ENCODE measurements at regions not wholly inside any gene's neighbourhood (a gene's known extent, or its start where the extent isn't known, plus 50 kb on each side); places are given as distances from the start of the nearest gene placed in this dataset.
A peak's percentile ranks its signal among the peaks of the same experiment; 100 is the strongest.
"Not testable (repeated sequence)": the region's sequence is repeated elsewhere in the genome, so short reads cannot be mapped to it uniquely, and the experiment has no call there.

DNA sequence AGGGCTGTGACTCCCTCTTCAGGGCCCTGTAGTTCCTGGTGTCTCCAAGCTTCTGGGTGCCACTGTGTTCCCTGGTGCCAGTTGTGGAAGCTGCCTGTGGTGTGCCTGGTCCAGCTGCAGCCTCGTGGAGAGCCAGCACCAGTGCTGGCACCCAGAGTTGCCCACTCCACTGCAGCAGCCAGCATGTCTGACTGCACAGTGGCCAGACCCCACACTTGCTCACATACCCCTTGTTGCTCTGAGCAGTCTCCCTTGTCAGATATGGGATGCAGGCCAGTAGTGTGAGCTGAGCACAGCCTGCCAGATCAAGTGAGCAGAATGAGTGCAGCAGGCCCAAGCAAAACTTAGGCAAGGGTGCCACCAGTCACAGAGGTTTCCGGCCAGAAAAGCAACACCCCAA lies 108.6 kb downstream of the ZMAT1 start:
- no peak overlapping the region for H3K27ac Mint-ChIP-seq
- no peaks in the 10 kb centered on the region for H3K9me3 Mint-ChIP-seq
- H3K27me3 Mint-ChIP-seq (ENCODE audit: low read depth): no peaks in the 10 kb centered on the region
- no peak for DNase-seq (ENCODE audit: low spot score)
- no peaks in the 10 kb centered on the region for H3K4me1 Mint-ChIP-seq (ENCODE audit: low read depth)
- no peak overlapping the region for H3K4me3 Mint-ChIP-seq
- H3K36me3 Mint-ChIP-seq (ENCODE audit: low read depth): no peaks in the 10 kb centered on the region

- not testable (repeated sequence) for DNase-seq (ENCODE audit: low spot score); H3K4me1 Mint-ChIP-seq (ENCODE audit: low read depth); H3K36me3 Mint-ChIP-seq (ENCODE audit: low read depth); H3K27me3 Mint-ChIP-seq (ENCODE audit: low read depth); H3K9me3 Mint-ChIP-seq; H3K4me3 Mint-ChIP-seq; H3K27ac Mint-ChIP-seq
These were observed 114.1 kb downstream of the ZMAT1 start for GRCh38 chrX:101817739-101818138.

DNA sequence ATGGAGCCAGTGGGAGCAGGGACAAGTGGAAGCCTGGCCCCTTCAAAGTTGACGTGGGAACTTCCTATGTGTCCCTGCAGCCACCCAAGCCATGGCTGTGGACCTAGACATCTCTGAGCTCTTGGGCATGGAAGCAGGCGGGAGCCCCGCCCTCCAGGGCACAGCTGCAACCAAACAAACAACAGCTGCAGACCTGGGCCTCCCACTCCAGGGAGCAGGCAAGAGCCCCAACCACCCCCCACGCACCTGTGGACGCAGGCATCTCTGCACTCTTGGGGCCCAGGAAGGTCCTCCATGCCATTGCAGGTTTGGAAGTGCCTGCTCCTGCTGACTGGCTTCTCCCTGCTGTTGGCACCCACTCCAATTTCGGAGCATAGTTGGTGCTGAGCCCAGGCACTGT lies 118.6 kb downstream of the ZMAT1 start:
- Mint-ChIP-seq H3K36me3 (ENCODE audit: low read depth) (no peaks in the 10 kb centered on the region), H3K9me3 (no peaks in the 10 kb centered on the region), H3K27ac (no peak overlapping the region), H3K4me3 (no peak overlapping the region), H3K27me3 (ENCODE audit: low read depth) (no peaks in the 10 kb centered on the region), H3K4me1 (ENCODE audit: low read depth) (no peaks in the 10 kb centered on the region)
- no peak for DNase-seq (ENCODE audit: low spot score)

GRCh38 chrX:101803451-101803850 lies 128.4 kb downstream of the ZMAT1 start:
- H3K27me3 Mint-ChIP-seq (ENCODE audit: low read depth): no peaks in the 10 kb centered on the region
- no peak overlapping the region for H3K27ac Mint-ChIP-seq
- no peaks in the 10 kb centered on the region for H3K36me3 Mint-ChIP-seq (ENCODE audit: low read depth)
- H3K4me3 Mint-ChIP-seq: no peak overlapping the region
- no peaks in the 10 kb centered on the region for H3K9me3 Mint-ChIP-seq
- H3K4me1 Mint-ChIP-seq (ENCODE audit: low read depth): peaks cover 3% of the 10 kb centered on the region
- no peak for DNase-seq (ENCODE audit: low spot score)

DNA sequence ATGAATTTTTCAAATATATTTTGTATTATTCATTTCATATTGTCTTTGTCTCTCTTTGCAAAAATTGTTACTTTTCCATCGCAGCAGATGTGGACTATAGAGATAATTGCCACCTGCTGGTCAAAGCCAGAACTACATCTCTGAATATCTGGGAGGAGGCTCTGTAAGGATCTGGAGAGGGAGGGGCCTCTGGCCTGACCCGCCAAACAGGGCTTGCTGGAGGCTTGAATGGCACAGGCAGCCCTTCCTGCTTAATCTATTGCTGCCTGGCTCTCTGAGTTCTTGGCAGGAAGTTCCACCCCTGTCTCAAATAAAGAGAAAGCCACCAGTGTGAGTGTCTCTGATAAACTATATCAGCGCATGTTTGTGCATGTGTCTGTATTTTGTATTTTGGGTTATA lies 132.4 kb downstream of the ZMAT1 start:
- Mint-ChIP-seq H3K9me3 (no peaks in the 10 kb centered on the region), H3K36me3 (ENCODE audit: low read depth) (no peaks in the 10 kb centered on the region), H3K27ac (no peak overlapping the region), H3K4me1 (ENCODE audit: low read depth) (peaks cover 3% of the 10 kb centered on the region), H3K4me3 (peak overlapping the region; percentile 75), H3K27me3 (ENCODE audit: low read depth) (no peaks in the 10 kb centered on the region)
- peak; percentile 70 for DNase-seq (ENCODE audit: low spot score)

DNA sequence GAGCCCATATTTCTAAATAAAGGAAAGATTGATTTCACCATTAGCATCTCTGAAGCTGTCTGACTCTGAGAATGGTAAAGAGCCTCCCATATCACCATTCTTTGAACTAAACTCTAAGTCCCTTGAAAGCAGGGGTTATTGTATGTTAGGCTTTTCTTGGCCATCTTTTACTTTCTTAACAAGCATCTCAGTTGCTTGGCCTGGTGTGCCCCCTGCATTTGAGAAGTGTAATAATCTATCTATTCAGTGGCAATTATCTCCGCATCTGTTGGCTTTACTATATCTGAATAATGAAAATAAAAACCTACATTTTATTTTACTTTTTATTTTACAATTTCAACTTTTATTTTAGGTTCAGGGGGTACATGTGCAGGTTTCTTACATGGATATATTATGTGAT lies 128.3 kb upstream of the ARMCX2 start:
- DNase-seq (ENCODE audit: low spot score): no peak
- no peaks in the 10 kb centered on the region for H3K36me3 Mint-ChIP-seq (ENCODE audit: low read depth)
- no peak overlapping the region for H3K27ac Mint-ChIP-seq
- no peaks in the 10 kb centered on the region for H3K4me1 Mint-ChIP-seq (ENCODE audit: low read depth)
- H3K4me3 Mint-ChIP-seq: no peak overlapping the region
- no peaks in the 10 kb centered on the region for H3K27me3 Mint-ChIP-seq (ENCODE audit: low read depth)
- no peaks in the 10 kb centered on the region for H3K9me3 Mint-ChIP-seq

DNA sequence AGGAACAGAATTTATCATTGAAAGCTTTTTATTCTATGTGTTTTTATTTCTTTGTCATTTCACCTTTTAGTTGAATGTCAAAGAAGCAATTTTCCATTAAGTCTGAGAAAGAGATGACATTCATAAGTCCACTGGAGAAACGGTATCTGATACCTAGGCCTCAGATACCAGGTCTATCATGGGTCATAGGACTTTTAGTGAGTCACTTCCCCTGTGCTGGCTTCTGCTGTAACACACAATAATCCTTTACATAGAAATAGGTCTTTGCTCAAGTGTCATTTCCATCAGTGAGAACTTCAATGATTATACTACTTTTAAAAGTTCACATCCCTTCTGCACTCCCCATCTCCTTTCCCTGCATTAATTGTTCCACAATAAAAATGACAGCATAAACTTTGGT lies 125.5 kb upstream of the ARMCX2 start:
- no peak overlapping the region for H3K4me3 Mint-ChIP-seq
- H3K27ac Mint-ChIP-seq: no peak overlapping the region
- no peaks in the 10 kb centered on the region for H3K27me3 Mint-ChIP-seq (ENCODE audit: low read depth)
- no peaks in the 10 kb centered on the region for H3K4me1 Mint-ChIP-seq (ENCODE audit: low read depth)
- H3K9me3 Mint-ChIP-seq: no peaks in the 10 kb centered on the region
- no peaks in the 10 kb centered on the region for H3K36me3 Mint-ChIP-seq (ENCODE audit: low read depth)
- no peak for DNase-seq (ENCODE audit: low spot score)

GRCh38 chrX:101780421-101780820 lies 120.8 kb upstream of the ARMCX2 start:
- not testable (repeated sequence) for H3K4me3 Mint-ChIP-seq; H3K27ac Mint-ChIP-seq; H3K9me3 Mint-ChIP-seq; DNase-seq (ENCODE audit: low spot score); H3K4me1 Mint-ChIP-seq (ENCODE audit: low read depth); H3K27me3 Mint-ChIP-seq (ENCODE audit: low read depth); H3K36me3 Mint-ChIP-seq (ENCODE audit: low read depth)

DNA sequence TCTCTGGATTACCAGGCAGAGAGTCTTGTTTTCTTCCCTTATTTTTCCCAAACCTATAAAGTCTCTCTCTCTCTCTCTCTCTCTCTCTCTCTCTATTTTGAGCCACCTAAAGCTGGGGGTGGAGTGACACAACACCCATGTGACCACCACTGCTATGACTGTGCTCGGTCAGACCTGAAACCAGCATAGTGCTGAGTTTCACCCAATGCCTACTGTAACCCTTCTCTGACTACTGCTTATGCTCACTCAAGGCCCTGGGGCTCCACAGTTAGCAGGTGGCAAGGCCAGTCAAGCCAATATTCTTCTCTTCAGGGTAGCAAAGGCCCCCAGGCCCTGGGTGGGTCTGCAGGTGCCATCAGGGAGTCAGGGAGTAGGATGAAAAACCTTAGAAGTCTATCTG lies 114.7 kb upstream of the ARMCX2 start:
- Mint-ChIP-seq H3K36me3 (ENCODE audit: low read depth) (no peaks in the 10 kb centered on the region), H3K4me3 (no peak overlapping the region), H3K4me1 (ENCODE audit: low read depth) (no peaks in the 10 kb centered on the region), H3K27ac (no peak overlapping the region), H3K27me3 (ENCODE audit: low read depth) (no peaks in the 10 kb centered on the region), H3K9me3 (no peaks in the 10 kb centered on the region)
- DNase-seq (ENCODE audit: low spot score): no peak

GRCh38 chrX:101764538-101764937 lies 104.9 kb upstream of the ARMCX2 start:
- no peaks in the 10 kb centered on the region for H3K36me3 Mint-ChIP-seq (ENCODE audit: low read depth)
- H3K4me1 Mint-ChIP-seq (ENCODE audit: low read depth): no peaks in the 10 kb centered on the region
- no peaks in the 10 kb centered on the region for H3K27me3 Mint-ChIP-seq (ENCODE audit: low read depth)
- H3K4me3 Mint-ChIP-seq: no peak overlapping the region
- H3K27ac Mint-ChIP-seq: no peak overlapping the region
- no peaks in the 10 kb centered on the region for H3K9me3 Mint-ChIP-seq
- no peak for DNase-seq (ENCODE audit: low spot score)

GRCh38 chrX:101759000-101759399 lies 99.3 kb upstream of the ARMCX2 start:
- Mint-ChIP-seq H3K9me3 (no peaks in the 10 kb centered on the region), H3K27me3 (ENCODE audit: low read depth) (peaks cover 2% of the 10 kb centered on the region), H3K4me3 (no peak overlapping the region), H3K4me1 (ENCODE audit: low read depth) (peaks cover 3% of the 10 kb centered on the region), H3K27ac (no peak overlapping the region), H3K36me3 (ENCODE audit: low read depth) (no peaks in the 10 kb centered on the region)
- DNase-seq (ENCODE audit: low spot score): no peak

GRCh38 chrX:101750744-101751143 lies 91.1 kb upstream of the ARMCX2 start:
- no peaks in the 10 kb centered on the region for H3K36me3 Mint-ChIP-seq (ENCODE audit: low read depth)
- H3K27ac Mint-ChIP-seq: no peak overlapping the region
- DNase-seq (ENCODE audit: low spot score): no peak
- no peak overlapping the region for H3K4me3 Mint-ChIP-seq
- H3K4me1 Mint-ChIP-seq (ENCODE audit: low read depth): no peaks in the 10 kb centered on the region
- H3K9me3 Mint-ChIP-seq: no peaks in the 10 kb centered on the region
- H3K27me3 Mint-ChIP-seq (ENCODE audit: low read depth): no peaks in the 10 kb centered on the region

DNA sequence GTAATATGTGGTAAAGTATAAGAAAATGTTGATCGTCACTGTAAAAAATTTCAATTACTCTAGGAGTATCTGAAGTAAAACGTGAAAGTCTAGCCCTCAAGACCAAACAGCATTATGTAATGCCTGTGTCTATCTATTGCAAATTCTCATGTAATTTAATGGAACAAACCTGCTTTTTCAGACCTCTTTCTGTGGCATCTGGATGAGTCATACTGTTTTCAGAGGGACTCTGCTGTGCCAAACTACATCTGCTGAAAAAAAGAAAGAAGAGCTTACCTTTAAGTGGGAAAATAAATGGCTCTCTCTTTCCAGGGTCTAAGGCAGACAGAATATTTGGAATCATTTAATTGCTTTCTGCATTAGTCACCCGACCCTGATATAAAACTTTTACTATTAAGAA lies 89.8 kb upstream of the ARMCX2 start:
- Mint-ChIP-seq H3K36me3 (ENCODE audit: low read depth) (no peaks in the 10 kb centered on the region), H3K4me1 (ENCODE audit: low read depth) (no peaks in the 10 kb centered on the region), H3K4me3 (no peak overlapping the region)

GRCh38 chrX:101745046-101745445 lies 85.4 kb upstream of the ARMCX2 start:
- DNase-seq (ENCODE audit: low spot score): no peak
- Mint-ChIP-seq H3K4me3 (no peak overlapping the region), H3K36me3 (ENCODE audit: low read depth) (no peaks in the 10 kb centered on the region), H3K27ac (no peak overlapping the region), H3K4me1 (ENCODE audit: low read depth) (no peaks in the 10 kb centered on the region), H3K27me3 (ENCODE audit: low read depth) (no peaks in the 10 kb centered on the region), H3K9me3 (no peaks in the 10 kb centered on the region)

More for the DNA sequence above, 89.8 kb upstream of the ARMCX2 start:
- H3K27ac Mint-ChIP-seq: no peak overlapping the region
- DNase-seq (ENCODE audit: low spot score): no peak
- H3K27me3 Mint-ChIP-seq (ENCODE audit: low read depth): no peaks in the 10 kb centered on the region
- no peaks in the 10 kb centered on the region for H3K9me3 Mint-ChIP-seq

DNA sequence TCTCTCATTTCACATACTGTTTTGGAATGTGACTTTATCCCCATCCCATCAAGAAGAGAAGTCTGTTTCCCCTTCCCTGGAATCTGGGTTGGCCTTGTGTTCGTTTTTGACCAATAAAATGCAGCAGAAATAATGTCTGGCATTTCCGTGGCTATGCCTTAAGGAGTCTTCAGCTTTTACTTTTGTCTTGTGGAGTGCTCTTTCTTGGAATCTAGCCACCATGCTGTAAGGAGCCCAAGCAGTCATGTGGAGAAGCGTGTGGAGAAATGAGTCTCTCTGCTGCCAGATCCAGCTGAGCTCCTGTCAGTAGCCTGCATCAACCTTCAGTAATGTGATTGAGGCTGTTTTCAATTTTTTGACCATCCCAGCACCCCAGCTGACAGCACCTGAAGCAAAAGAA lies 84.4 kb upstream of the ARMCX2 start:
- Mint-ChIP-seq H3K4me3 (no peak overlapping the region), H3K27me3 (ENCODE audit: low read depth) (no peaks in the 10 kb centered on the region), H3K36me3 (ENCODE audit: low read depth) (no peaks in the 10 kb centered on the region), H3K4me1 (ENCODE audit: low read depth) (no peaks in the 10 kb centered on the region), H3K27ac (no peak overlapping the region), H3K9me3 (no peaks in the 10 kb centered on the region)
- DNase-seq (ENCODE audit: low spot score): no peak

GRCh38 chrX:101740642-101741041 lies 81.0 kb upstream of the ARMCX2 start:
- no peak for DNase-seq (ENCODE audit: low spot score)
- Mint-ChIP-seq H3K4me3 (no peak overlapping the region), H3K27ac (no peak overlapping the region)

More at GRCh38 chrX:101740642-101741041, 81.0 kb upstream of the ARMCX2 start:
- Mint-ChIP-seq H3K4me1 (ENCODE audit: low read depth) (no peaks in the 10 kb centered on the region), H3K9me3 (no peaks in the 10 kb centered on the region), H3K36me3 (ENCODE audit: low read depth) (no peaks in the 10 kb centered on the region), H3K27me3 (ENCODE audit: low read depth) (no peaks in the 10 kb centered on the region)
